ENCODE measurements at regions not wholly inside any gene's neighbourhood (a gene's known extent, or its start where the extent isn't known, plus 50 kb on each side); places are given as distances from the start of the nearest gene placed in this dataset.

- no peak overlapping the region for H3K4me3 ChIP-seq (ENCODE audit: low read depth, low read length)
- H3K9ac ChIP-seq: no peak overlapping the region
- no peaks in the 10 kb centered on the region for H3K4me1 ChIP-seq
- no peaks in the 10 kb centered on the region for H3K27me3 ChIP-seq (ENCODE audit: control insufficient read depth, insufficient read depth, low read length)
- TF ChIP-seq CTCF (IDR thresholded peaks at IDR 0.05): no peak
- no peaks in the 10 kb centered on the region for H3K79me2 ChIP-seq
- H3K9me3 ChIP-seq (ENCODE audit: control insufficient read depth, low read length): no peaks in the 10 kb centered on the region
- no peak overlapping the region for H3K27ac ChIP-seq
- H3K4me2 ChIP-seq (ENCODE audit: low read length): no peak overlapping the region
- H3K36me3 ChIP-seq (ENCODE audit: control insufficient read depth, insufficient read depth, low read length): no peaks in the 10 kb centered on the region
- H2AFZ ChIP-seq: no peak overlapping the region
Measured at GRCh38 chr1:115492880-115493279, 148.9 kb upstream of the VANGL1 start.

- no peak overlapping the region for H3K27ac ChIP-seq
- H3K9ac ChIP-seq: no peak overlapping the region
- no peaks in the 10 kb centered on the region for H3K79me2 ChIP-seq
- no peaks in the 10 kb centered on the region for H3K36me3 ChIP-seq (ENCODE audit: control insufficient read depth, insufficient read depth, low read length)
- H3K4me2 ChIP-seq (ENCODE audit: low read length): no peak overlapping the region
- no peaks in the 10 kb centered on the region for H3K4me1 ChIP-seq
- H3K9me3 ChIP-seq (ENCODE audit: control insufficient read depth, low read length): no peaks in the 10 kb centered on the region
- no peaks in the 10 kb centered on the region for H3K27me3 ChIP-seq (ENCODE audit: control insufficient read depth, insufficient read depth, low read length)
- H3K4me3 ChIP-seq (ENCODE audit: low read depth, low read length): no peak overlapping the region
- H2AFZ ChIP-seq: no peak overlapping the region
- no peak for TF ChIP-seq CTCF (IDR thresholded peaks at IDR 0.05)
Measured at GRCh38 chr1:115492019-115492595, 149.7 kb upstream of the VANGL1 start.

GRCh38 chr1:115491298-115492018 is 150.3 kb upstream of the VANGL1 start:
- H3K36me3 ChIP-seq (ENCODE audit: control insufficient read depth, insufficient read depth, low read length): no peaks in the 10 kb centered on the region
- H3K27ac ChIP-seq: no peak overlapping the region
- H3K9me3 ChIP-seq (ENCODE audit: control insufficient read depth, low read length): no peaks in the 10 kb centered on the region
- no peaks in the 10 kb centered on the region for H3K4me1 ChIP-seq
- H3K9ac ChIP-seq: no peak overlapping the region
- H3K27me3 ChIP-seq (ENCODE audit: control insufficient read depth, insufficient read depth, low read length): no peaks in the 10 kb centered on the region
- H3K4me2 ChIP-seq (ENCODE audit: low read length): no peak overlapping the region
- no peaks in the 10 kb centered on the region for H3K79me2 ChIP-seq
- H3K4me3 ChIP-seq (ENCODE audit: low read depth, low read length): no peak overlapping the region
- TF ChIP-seq CTCF (IDR thresholded peaks at IDR 0.05): no peak
- H2AFZ ChIP-seq: no peak overlapping the region

GRCh38 chr1:115479055-115479482 is 141.0 kb upstream of the NGF start:
- H3K4me3 ChIP-seq (ENCODE audit: low read depth, low read length): no peak overlapping the region
- TF ChIP-seq CTCF (IDR thresholded peaks at IDR 0.05): no peak
- H2AFZ ChIP-seq: peak overlapping the region; percentile 58
- no peaks in the 10 kb centered on the region for H3K9me3 ChIP-seq (ENCODE audit: control insufficient read depth, low read length)
- peaks cover 2% of the 10 kb centered on the region for H3K4me1 ChIP-seq
- no peaks in the 10 kb centered on the region for H3K27me3 ChIP-seq (ENCODE audit: control insufficient read depth, insufficient read depth, low read length)
- H3K27ac ChIP-seq: no peak overlapping the region
- no peaks in the 10 kb centered on the region for H3K79me2 ChIP-seq
- no peak overlapping the region for H3K9ac ChIP-seq
- no peaks in the 10 kb centered on the region for H3K36me3 ChIP-seq (ENCODE audit: control insufficient read depth, insufficient read depth, low read length)
- H3K4me2 ChIP-seq (ENCODE audit: low read length): peak overlapping the region; percentile 51

- Histone ChIP-seq H3K9ac (no peak overlapping the region), H3K36me3 (ENCODE audit: control insufficient read depth, insufficient read depth, low read length) (no peaks in the 10 kb centered on the region)
Measured at GRCh38 chr1:115477071-115477470, 139.0 kb upstream of the NGF start.

More at GRCh38 chr1:115477071-115477470, 139.0 kb upstream of the NGF start:
- Histone ChIP-seq H3K27me3 (ENCODE audit: control insufficient read depth, insufficient read depth, low read length) (no peaks in the 10 kb centered on the region), H3K4me2 (ENCODE audit: low read length) (no peak overlapping the region), H2AFZ (no peak overlapping the region), H3K4me1 (peaks cover 2% of the 10 kb centered on the region), H3K9me3 (ENCODE audit: control insufficient read depth, low read length) (no peaks in the 10 kb centered on the region), H3K27ac (no peak overlapping the region), H3K4me3 (ENCODE audit: low read depth, low read length) (no peak overlapping the region), H3K79me2 (no peaks in the 10 kb centered on the region)
- TF ChIP-seq CTCF (IDR thresholded peaks at IDR 0.05): no peak

Data from parathyroid adenoma (tissue), 2 donors.